CD4-positive, alpha-beta T cell treated with Interferon alpha-2 for 1 hour (primary cell): ENCODE measurements at regions not wholly inside any gene's neighbourhood (a gene's known extent, or its start where the extent isn't known, plus 50 kb on each side); places are given as distances from the start of the nearest gene placed in this dataset.

Experiments
- DNase-seq, 2 donors: peaks; one replicate each; pipeline ENCODE4 v3.0.0-alpha.2; 2020 to 2022

DNA sequence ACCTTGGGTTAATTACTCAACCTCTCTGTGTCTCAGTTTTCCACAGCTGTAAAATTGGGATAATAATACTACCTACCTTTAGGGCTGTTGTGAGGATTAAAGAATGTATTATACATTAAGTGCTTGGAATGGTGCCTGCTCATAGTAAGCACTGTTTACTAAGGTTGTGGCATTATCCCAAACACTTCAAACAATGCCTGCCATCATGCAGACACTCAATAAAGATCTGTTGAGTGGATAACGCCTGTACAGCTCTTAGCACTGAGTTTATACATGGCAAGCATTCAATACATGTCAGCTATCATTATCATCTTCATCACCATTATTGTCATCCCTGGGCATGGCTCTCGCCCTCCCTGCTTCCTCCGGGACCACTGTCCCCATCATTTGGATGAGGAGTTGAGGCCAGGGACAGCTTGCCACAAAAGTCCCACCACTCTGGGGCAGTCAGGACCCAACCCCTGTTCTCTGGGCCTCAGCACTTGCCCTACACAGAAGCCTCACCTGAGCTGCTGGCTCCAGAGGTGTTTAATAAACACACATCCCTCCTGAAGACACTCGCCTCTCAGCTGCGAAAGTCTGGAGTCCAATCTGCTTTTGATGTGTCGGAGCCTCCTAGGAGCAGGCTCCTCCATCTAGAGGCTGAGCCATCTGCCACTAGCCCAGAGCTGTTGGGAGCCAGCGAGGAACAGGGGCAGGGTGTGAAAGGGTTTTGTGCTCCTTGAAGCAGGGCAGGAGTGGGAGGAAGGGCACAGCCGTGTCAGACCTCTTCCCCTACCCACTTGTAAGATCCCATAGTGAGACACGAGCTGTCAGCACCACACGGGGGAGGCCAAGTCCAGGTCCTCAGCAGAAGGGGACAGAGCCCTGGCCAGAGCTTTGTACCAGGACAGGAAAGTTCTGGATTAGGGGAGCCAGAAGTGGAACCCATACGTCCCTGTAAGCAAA is 80.9 kb upstream of the ZC3H12A start:
- DNase-seq, result no peak

GRCh38 chr1:37394574-37395464 is 79.6 kb upstream of the ZC3H12A start:
- no peak for DNase-seq

GRCh38 chr1:37398096-37398495 is 76.3 kb upstream of the ZC3H12A start:
- DNase-seq, result no peak

DNA sequence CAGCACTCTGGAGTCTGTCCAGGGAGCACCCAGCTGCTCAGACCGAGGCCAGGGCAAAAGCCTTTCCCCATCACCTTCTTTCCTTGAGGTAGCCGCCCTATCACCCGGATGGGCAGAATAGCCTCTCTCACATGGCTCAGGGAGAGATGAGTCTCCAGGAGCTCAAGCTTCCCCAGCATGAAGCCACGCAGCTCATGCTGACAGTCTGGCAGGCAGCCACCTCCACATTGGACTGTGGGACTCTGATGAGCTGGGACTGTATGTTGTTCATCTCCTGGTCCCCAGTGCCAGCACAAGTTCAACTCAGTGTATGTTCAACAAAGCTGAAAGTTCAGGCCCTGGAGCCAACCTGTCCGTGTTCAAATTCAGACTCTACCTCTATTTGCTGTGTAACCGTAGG is 75.2 kb upstream of the ZC3H12A start:
- no peak for DNase-seq

- DNase-seq, result no peak
Measured at GRCh38 chr1:37399830-37400464, 74.4 kb upstream of the ZC3H12A start.

GRCh38 chr1:37400466-37401225 is 73.7 kb upstream of the ZC3H12A start:
- no peak for DNase-seq

GRCh38 chr1:37403166-37403565 is 71.2 kb upstream of the ZC3H12A start:
- no peak for DNase-seq

GRCh38 chr1:37404711-37405110 is 69.7 kb upstream of the ZC3H12A start:
- DNase-seq, result no peak

DNA sequence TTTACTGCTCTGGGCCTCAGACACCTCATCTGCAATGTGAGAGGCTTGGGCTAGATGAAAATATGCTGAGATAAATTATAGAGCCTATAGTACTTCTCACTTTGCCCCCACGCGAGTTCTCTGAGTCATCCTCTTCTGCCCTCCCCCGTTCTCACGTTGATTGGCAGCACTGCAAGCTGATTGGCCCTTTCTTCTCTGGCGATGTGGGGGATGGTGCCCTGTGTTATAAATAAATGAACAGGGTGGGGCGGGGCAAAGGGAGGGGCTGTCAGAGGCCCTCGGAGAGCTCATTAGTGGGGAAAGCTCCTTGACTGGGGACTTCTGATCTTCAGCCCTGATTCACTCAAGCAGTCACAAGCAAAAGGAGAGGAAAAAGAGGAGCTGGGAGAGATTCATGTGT is 64.3 kb upstream of the ZC3H12A start:
- no peak for DNase-seq

DNA sequence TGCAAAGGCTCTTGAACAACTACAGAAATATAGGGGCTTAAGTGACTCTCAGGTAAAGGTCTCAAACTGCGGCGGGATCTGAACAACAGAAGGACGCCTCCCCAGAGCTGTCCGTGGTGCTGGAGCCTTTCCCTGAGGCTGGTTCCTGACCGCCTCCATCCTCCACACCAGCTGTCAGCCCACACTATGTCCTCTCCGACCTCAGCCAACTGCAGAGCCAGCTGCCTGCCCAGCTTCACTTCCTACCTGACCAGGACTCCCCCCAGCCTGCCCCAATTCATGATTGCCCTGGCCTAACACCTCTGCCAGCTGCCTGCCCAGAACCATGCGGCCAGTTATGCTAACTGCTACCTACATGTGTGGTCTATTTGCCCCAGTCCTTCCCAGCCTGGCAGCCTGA is 63.6 kb upstream of the ZC3H12A start:
- no peak for DNase-seq

DNA sequence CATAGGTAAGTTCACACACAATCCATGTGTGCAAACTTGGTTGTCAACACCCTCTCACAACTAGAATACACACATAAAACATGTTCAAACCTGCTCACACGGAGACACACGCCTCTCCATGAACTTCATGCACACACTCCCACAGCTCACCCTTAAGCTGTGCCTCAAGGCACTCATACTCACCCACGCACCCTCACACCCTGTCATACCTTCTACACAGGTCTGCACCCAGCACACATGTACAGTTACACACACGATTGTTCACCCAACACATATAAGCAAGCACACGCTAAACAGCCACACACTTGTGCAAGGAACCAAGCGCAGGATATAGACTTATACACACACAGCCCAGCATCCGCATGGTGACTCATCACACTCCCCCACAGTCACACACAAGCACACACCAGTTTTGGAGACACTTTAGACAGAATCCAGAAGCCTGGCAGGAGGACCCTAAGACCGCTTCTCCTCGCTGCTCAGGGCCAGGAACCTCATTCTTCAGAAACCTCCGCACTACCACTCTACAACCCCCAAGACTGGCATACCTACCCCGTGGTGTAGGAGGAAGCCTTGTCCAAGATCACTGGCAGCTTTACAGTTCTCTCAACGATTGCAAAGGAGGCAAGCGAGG is 58.7 kb upstream of the ZC3H12A start:
- DNase-seq, result no peak

- DNase-seq, result no peak
Measured at GRCh38 chr1:37420456-37420855, 53.9 kb upstream of the ZC3H12A start.

- no peak for DNase-seq
Measured at GRCh38 chr1:37423810-37424209, 50.6 kb upstream of the ZC3H12A start.

GRCh38 chr1:37424523-37424922 is 49.9 kb upstream of the ZC3H12A start:
- DNase-seq, result no peak
